Inflammatory macrophage treated with lipopolysaccharide for 1 hour (primary cell): ENCODE measurements at regions not wholly inside any gene's neighbourhood (a gene's known extent, or its start where the extent isn't known, plus 50 kb on each side); places are given as distances from the start of the nearest gene placed in this dataset.
"Not testable (repeated sequence)": the region's sequence is repeated elsewhere in the genome, so short reads cannot be mapped to it uniquely, and the experiment has no call there.

Source experiments
- DNase-seq, 2 donors: peaks; one replicate each; pipeline ENCODE4 v3.0.0-alpha.2; 2020 to 2022

DNA sequence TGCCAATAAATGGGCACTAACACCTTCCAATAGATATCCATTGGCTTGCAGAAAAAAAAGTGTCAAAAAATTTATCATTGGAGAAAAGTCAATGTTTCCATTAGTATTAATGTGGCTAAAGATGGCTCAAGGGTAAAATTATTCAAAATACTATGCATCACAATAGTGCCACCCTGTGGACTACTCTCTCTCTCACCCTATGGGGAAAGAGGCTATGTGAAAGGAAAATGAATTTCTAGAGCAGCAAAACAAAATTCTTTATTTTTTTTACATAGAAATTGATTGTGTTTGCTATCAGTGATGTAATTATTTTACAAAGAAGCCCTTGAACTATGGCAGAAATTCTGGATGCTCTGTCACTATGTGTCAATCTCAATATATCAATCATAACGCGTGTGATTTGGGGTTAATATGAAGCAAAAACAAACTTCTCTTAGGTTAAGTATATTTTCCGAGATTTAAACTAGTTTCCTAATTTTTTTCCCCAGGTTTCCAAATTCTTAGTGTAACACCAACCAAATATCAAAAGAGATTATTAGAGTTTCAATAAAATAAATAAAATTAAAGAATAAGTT is 193.9 kb downstream of the USP22 start:
- peak in 1 of 2 donors; percentile 18 for DNase-seq

DNA sequence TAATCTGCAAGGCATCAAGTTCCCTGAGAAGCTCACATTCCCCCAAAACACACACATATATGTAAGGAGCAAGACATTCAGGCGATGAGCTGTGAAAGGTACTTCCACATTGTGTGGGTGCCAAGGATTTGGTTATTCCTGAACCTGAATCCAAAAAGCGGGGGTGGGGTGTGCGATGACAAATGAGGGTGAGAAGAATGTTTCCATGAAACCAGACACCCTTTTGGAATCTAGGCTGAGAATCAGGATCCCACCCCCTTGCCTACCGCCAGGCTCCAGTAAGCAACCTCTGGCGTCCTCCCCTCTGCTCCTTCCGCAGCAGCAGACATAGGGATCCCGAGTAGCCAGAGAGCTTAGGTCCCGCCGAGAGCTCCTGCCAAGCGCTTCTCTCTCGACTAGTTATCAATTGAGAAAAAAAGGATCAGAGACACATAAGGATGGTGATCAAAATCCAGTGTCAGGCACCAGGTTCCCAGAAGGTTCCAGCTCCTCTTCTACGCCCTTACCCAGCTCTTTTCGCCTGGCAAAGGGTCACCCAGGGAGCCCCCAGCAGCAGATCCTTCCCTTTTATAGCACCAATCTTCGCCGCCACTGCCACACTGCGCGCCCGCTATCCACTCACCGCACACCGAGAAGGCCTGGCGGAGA is 191.1 kb downstream of the USP22 start:
- not testable (repeated sequence) for DNase-seq

DNA sequence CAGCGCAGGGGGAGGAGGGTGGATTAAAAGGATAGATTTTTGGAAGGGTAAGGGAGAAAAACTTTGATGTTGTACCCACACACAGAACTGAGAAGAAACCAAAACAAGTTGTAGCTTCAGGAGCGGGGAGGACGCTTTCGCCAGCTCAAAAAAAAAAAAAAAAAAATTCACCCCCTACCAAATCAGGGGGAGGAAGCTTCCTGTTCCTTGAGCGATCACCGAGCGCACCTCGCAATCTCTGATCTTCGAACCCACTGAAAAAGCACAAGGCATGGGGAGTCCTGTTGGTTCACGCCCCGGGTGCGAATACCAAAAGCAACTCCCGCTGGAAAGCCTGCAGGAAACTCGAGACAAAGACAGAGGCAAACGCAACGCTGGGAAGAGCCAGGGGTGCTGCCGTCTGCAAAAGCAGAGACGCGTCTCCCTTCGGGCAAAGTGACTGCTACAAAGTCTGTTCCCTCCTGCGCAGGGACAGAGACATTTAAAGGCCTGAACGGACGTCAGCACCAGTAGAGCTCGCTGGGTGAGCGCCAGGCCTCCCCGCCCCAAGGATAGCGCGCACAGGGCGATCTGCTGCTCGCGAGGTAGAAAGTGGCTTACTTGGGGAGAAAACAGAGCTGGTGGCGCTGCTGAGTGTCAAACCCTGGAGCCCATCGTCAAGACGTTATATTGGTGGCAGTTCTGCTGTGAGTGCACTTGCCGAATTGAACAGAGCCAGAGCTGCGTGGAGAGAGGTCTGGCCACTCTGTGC is 190.4 kb downstream of the USP22 start:
- DNase-seq, result no peak

DNA sequence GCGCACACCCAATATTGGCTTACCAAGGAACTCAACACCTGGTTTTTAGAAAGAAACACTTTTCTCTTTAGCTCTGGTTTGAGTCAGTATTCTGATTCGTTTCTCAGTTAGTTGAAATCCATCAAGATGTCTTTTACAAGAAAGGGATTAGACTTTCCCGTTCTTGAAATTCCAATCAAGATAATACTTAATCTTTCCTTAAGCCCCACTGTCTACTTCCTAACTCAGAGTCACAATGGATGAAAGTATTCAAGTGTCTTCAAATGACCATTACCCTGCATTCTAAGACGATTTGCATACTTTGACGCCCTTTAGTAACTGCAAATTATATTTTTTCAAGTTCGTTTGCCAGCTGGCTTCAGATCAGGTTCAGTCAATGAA is 189.8 kb downstream of the USP22 start:
- DNase-seq, result no peak

DNA sequence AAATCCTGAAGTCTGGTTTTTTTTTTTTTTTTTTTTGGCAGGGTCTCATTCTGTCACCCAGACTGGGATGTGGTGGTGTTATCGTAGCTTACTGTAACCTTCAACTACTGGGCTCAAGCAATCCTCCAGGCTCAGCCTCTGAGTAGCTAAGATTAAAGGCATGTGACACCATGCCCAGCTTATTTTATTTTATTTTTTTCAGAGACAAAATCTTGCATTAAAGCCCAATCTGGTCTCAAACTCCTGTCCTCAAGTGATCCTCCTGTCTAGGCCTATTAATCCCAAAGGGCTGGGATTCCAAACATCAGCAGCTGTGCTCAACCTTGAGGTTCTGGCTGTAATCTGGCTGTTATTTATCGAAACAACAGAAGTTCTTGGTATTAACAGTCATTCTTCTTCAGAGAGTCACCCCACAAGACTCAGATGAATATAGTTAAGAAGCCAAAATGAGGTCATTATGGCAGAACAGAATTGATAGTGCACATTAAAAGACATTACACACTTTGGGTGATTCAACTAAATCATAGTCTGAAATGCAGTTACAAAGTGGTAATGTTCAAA is 186.8 kb downstream of the USP22 start:
- not testable (repeated sequence) for DNase-seq

DNA sequence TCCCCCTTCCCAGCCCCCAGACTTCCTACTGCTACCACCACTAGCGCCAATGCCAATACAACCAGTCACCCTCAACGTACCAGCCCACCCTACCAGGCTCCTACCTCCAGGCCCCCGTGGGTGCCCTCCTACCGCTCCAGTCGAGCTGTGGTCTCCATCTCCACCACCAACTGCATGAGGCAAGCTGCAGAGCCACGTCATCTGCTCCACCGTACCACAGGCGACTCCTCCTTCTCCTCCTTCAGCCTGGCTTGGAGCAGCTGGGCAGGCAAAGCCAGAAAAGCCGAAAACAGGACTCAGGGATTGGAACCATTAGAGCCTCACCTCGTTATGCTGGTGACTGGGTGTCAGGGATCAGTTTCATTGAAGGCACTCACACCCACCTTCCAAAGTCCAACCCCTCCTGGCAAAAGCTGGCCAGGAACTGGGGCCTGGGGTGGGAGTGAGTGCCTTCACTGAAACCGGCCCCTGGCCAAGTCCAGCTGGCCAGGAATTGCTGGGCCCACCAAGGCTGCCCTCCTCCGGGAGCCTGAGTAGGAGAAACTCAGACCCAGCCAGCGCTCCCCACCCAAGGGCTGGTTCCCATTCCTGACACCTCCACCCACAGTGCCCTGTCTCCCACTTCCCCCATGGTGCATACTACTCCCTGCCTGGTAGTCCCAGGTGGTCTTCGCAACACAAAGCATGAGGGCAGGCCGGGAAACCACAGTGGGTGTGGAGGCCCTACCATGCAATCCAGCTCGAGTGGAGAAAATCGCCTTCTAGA is 176.2 kb downstream of the USP22 start:
- not testable (repeated sequence) for DNase-seq

DNA sequence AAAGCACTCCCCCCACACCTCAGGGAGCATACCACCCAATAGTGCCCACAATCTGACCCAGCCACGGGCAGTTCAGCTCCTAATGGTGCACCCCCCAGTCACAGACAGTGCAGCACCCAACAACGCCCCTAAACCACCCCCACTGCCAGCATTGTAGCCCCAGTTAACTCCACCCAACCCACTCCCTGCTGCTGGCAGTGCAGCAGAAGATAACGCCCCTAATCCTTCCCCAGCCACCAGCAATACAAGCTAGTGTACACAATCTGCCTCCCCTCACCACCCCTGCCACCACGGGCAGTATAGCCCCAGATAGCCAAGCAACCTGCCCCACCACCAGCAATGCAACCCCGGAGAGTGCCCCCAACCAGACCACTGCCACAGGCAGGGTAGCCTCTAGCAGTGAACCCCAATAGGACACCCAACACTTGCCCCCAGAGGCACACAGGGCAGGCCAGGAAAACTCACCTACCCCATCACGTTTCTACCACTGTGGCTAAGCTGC is 175.3 kb downstream of the USP22 start:
- DNase-seq, result not testable (repeated sequence)

DNA sequence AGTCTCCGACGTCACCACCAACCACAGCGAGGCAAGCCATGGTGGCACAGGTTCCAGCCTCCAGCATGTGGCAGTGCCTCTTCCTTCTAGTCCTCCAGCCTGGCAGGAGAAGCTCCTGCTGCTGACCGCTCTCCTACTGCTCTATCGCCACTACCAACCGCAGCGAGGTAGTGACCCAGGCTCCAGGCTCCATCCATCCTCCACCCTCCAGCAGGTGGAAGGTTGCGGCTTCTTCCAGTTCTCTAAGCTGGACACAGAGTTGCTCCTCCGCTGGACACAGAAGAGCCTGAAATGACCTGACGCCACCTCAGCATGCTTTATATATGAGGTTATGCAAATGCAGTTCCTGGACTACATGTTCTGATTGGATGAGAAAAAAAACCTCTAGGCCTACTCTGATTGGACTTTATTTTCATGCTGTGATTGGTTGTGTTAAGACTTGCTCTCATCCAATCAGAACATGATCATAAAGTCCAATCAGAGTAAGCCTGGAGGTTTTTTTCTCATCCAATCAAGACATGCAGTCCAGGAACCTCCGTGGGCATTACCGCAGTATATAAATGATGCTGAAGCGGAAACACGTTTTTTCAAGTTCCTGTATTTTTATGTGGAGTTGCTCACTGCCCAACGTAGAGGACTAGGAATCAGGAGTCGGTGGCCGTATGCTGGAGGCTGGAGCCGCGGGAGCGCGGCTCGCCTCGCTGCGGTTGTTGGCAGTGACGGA is 174.7 kb downstream of the USP22 start:
- DNase-seq, result not testable (repeated sequence)

DNA sequence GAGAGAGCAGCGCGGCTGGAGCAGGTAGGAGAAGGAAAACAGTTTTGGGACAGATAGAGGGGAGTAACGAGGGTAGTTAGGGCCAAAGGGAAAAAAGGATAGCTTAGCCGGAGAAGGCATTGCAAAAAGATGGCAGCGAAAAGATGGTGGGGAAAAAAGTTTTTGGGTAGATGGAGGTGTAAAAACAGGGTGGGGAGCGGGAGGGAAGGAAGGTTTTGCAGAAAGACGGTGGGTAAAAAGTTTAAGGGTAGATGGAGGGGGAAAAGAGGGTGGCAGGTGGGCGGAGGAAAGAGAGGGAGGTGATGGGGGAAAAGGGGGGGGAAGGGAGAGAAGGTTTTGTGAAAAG is 174.2 kb downstream of the USP22 start:
- DNase-seq, result not testable (repeated sequence)

DNA sequence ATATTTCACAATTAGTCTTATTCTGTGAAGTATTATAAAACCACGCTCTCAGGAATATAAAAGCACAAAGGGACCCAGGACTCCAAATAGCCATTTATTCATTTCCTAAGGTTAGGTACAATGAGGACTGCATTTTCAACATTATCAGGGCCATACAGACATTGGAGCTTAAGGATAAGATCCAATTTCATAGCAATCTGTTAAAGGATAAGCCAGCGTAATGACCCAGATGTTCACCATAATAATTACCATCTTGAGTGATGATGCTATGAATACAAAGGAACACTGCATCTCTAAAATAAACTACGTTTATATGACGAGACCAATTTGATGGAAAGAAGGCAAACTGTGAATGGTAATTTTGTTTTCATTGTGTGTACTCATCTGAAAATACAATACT is 169.6 kb downstream of the USP22 start:
- not testable (repeated sequence) for DNase-seq

DNA sequence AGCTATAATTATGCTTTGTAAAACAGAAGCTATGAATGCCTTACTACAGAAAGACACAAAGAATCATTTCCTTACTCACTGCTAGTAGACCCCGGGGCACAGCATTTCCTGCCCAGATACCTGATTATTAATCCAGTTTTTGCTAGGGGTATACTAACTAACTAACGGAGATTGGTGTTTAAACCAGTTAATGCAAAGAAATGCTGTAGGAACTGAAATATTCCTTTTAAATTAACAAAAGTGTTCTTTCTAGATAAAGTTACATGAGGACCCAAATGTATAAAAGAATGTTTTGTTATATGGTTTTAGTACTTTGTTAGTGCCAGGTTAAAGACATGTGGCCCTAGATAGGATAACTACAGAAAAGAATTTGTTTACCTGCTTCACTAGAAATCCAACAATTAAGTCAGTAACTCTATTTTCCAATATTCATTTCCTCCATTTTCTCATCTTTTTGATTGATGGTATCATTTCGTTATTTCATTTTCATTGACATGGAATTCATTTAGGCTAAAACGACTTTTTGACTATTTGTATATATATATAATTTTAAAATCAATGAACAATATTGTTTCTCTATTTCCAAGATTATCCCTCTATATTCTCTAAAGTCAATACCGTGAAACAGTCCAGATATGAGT is 169.0 kb downstream of the USP22 start:
- not testable (repeated sequence) for DNase-seq

DNA sequence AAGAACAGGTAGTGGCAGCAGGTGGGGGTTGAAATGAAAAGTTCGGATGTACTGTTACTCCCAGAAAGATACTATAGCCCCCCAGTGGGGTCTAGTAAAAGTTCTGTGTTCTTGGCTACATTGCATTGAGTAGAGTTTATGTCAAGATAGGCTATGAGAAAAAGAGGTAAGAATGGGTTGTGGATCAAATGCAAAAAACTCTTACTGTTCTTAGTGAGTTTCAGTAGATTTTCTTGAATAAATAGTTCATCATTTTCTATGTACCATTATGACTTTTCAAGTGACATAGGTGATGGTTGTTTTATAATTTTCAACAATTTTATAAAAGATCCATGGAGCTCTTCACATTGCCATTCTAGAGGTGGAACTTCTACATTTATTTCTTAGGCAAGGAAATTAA is 165.4 kb downstream of the USP22 start:
- DNase-seq, result not testable (repeated sequence)

DNA sequence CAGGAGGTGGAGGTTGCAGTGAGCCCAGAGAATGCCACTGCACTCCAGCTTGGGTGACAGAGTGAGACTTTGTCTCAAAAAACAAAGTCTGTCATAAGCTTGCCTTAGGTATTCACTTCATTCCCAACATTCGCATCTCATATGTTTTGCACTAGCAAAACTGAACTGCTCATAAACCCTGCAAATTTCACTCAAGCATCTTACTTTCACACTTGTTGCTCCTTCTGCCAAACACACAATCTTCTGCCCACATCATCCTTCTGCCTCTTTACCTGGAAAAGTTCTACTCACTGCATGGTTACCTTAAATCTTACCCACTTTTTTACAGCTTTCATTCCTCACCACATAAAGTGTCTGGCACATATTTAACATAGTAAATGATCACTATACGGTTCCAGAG is 152.5 kb downstream of the USP22 start:
- DNase-seq, result no peak

DNA sequence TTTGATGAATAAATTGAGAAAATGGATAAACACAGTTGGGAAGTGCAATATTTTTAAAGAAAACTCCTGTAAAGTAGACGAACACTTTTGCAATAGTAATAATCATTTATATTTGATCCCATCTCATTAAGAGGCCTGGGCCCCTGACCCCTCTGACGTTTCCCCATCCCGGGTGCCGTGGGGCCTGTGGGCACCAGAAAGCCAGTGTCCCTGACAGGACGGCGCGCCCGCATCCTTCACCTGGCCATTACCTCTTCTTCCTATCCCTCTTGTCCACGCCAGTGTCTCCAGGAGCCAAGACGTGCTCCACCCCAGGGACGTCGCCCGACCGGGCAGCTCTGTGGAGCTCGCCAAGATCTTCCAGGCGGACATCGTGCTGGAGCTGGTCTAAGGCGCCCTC is 147.4 kb downstream of the USP22 start:
- not testable (repeated sequence) for DNase-seq

DNA sequence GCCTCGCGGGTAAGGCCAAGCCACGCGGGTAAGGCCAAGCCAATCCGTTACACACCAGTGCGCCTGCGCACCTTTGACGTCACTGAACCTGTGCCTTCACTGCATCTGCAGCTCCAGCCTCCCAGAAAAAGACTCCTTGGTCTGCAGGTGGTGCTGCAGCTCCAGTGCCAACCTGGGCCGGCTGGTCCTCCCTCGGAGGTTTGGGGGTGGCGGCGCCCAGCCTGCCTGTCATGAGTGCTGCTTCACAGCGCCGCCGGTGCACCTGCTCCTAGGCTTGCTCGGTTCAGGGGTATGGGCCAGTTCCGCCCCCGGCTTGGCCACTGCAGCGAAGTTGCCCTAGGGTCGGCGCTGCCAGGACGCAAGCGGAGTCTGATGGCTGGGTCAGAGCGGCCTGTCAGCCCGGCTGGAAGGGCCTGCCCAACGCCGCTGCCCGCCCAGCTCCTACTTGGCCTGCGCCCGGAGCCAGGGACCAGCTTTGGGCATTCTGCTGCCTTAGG is 146.6 kb downstream of the USP22 start:
- DNase-seq, result no peak

DNA sequence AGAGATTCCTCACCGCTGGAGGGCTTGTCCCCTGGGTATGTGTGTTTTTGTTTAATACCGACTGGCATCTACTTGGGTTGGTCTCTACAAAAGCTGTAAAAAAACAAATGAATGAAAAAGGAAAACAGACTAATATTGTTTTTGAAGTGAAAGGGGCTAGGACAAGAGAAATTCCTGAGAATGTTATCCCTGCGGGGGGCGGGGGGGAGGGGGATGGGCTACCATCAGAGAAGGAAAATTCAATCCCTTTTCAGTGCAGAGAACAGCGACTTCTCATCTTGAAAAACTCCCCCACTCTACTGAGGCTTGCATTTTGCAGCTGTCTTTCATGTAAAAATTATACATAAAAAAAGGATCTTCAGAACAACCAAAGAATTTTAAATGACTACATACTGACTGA is 144.1 kb downstream of the USP22 start:
- not testable (repeated sequence) for DNase-seq

DNA sequence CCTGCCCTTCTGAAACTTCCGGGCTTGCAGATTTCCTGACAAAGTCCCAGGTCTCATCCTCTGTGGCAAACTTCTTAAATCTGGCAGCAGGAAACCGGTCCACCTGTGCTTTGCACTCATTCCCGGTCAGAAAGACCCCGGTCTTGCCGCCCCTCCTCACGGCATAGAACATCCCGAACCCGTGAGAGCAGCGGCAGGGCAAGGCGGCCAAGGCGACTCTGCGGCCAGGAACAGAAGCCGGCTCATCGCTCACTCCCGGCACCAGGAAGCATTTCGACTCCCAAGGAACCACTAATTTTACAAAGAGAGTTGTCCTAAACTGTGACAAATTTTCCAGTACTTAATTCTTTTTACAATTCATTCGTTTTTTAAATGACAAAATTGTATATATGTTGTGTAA is 140.3 kb downstream of the USP22 start:
- not testable (repeated sequence) for DNase-seq

DNA sequence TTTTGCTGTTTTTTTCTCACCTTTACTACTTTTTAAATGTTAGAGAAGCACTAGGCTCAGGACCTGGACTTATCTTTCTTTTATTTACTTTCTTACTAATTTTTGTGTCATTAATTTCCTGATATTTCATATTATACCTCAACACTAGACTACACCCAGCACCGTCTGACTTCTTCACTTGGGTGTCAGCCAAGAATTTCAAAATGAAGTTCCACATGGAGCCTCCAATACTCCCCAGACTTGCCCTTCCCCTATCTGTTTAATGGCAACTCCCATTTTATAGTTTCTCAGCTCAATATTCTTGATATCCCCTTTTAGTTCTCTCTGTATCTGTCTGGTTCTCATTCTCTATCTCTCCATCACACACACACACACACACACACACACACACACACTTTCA is 139.3 kb downstream of the USP22 start:
- DNase-seq, result not testable (repeated sequence)

DNA sequence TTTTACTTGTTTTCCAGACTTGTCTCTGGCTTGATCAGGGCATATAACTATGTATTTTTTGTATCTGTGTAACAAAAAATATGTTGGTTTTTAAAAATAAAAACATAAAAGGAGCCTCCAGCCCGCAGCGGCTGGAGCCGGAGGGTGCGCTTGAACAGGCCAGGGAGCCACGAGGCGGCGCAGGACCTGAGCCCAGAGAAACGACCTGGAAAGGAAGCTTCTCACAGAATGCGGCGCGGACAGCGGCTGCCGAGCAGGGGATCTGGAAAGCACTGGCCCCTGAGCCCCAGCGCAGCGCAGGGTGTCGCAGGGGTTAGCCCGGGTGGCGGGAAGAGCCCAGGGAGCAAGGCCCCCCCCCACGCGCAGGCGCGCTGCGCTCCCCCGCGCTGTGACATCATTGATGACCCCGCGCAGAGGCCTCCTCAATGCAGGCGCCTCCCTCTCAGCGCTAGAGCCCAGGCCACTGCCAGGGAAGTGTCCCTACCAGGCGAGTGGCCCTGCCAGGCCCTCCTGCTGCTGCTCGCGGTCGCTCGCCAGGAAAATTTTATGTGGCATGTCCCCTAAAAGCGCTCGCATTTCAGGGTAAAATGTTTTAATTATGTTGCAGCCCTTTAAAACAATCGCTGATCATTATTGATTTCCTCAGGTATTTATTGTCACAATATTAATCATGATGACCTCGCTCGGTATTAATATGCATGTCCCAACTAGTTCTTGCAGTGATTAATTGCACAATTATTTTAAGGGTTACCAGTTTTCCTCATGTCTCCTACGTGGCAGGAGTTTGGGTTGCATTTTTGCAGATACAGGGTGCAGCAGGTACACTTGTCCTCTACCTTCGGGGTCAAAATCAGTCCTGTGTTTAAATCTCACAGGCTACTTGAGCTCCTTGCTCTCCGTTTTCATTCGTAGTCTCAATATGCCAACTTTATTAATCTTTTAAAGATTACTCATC is 134.2 kb downstream of the USP22 start:
- DNase-seq, result peak; percentile 71 to 84

DNA sequence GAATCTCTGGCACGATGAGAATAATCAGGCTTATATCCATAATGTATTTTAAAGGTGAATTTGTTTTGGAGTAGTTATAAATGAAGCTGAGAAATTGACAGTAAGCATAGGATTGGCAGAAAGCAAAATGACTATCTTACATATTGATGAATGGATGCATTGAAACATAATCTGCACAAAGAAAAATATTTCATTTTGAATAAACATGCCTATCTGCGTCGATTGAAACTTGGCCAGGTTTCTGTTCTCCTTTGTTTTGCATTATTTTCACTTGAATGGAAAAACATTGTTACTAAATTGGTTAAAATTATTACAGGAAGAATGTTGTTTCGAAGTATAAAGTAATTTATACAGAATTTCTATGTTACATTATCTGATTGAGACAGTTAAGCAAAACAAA is 128.2 kb downstream of the USP22 start:
- DNase-seq, result no peak
